G401 (cell line): ENCODE measurements at regions not wholly inside any gene's neighbourhood (a gene's known extent, or its start where the extent isn't known, plus 50 kb on each side); places are given as distances from the start of the nearest gene placed in this dataset.
A peak's percentile ranks its signal among the peaks of the same experiment; 100 is the strongest.
"Not testable (repeated sequence)": the region's sequence is repeated elsewhere in the genome, so short reads cannot be mapped to it uniquely, and the experiment has no call there.

ENCODE experiments used
- DNase-seq: peaks from one replicate; pipeline ENCODE4 v3.0.0-alpha.2; 2015; ENCODE audit warnings: low spot score
- in situ Hi-C: cut with HindIII; loops from 2 replicates; pipeline ENCODE4 v1.10.0; 2016; ENCODE audit warnings: low sequenced_read_pairs, mixed read lengths

GRCh38 chr4:164319688-164320087 is 434.2 kb upstream of the SMIM31 start:
- in situ Hi-C loops: no loop called here
- DNase-seq: no peak

GRCh38 chr4:164320847-164321246 is 433.1 kb upstream of the SMIM31 start:
- DNase-seq: no peak
- in situ Hi-C loops: no loop called here

- no peak for DNase-seq
- in situ Hi-C loops: no loop called here
These were observed 427.9 kb upstream of the SMIM31 start for GRCh38 chr4:164326056-164326455.

GRCh38 chr4:164337219-164337944 is 416.5 kb upstream of the SMIM31 start:
- DNase-seq: no peak
- in situ Hi-C loops: no loop called here

- in situ Hi-C loops: no loop called here
- DNase-seq: no peak
These were observed 410.4 kb upstream of the SMIM31 start for GRCh38 chr4:164343472-164343976.

- in situ Hi-C loops: no loop called here
- no peak for DNase-seq
These were observed 408.2 kb upstream of the SMIM31 start for GRCh38 chr4:164345756-164346155.

GRCh38 chr4:164350061-164350460 is 403.9 kb upstream of the SMIM31 start:
- in situ Hi-C loops: no loop called here
- no peak for DNase-seq

GRCh38 chr4:164350716-164351115 is 403.2 kb upstream of the SMIM31 start:
- DNase-seq, in situ Hi-C loops: not testable (repeated sequence)

GRCh38 chr4:164357957-164358356 is 396.0 kb upstream of the SMIM31 start:
- no peak for DNase-seq
- in situ Hi-C loops: no loop called here

- DNase-seq: no peak
- in situ Hi-C loops: no loop called here
These were observed 395.5 kb upstream of the SMIM31 start for GRCh38 chr4:164358400-164358799.

- no peak for DNase-seq
- in situ Hi-C loops: no loop called here
These were observed 394.1 kb upstream of the SMIM31 start for GRCh38 chr4:164359881-164360280.

GRCh38 chr4:164368894-164369293 is 385.0 kb upstream of the SMIM31 start:
- in situ Hi-C loops: no loop called here
- no peak for DNase-seq

GRCh38 chr4:164373021-164373420 is 380.9 kb upstream of the SMIM31 start:
- DNase-seq: no peak
- in situ Hi-C loops: no loop called here

GRCh38 chr4:164377277-164377676 is 376.7 kb upstream of the SMIM31 start:
- no peak for DNase-seq
- in situ Hi-C loops: no loop called here

- no peak for DNase-seq
- in situ Hi-C loops: no loop called here
These were observed 375.6 kb upstream of the SMIM31 start for GRCh38 chr4:164378361-164378760.

GRCh38 chr4:164379694-164380093 is 374.2 kb upstream of the SMIM31 start:
- in situ Hi-C loops: no loop called here
- DNase-seq: no peak

GRCh38 chr4:164381859-164382258 is 372.1 kb upstream of the SMIM31 start:
- in situ Hi-C loops: no loop called here
- no peak for DNase-seq

- peak; percentile 9 for DNase-seq
- in situ Hi-C loops: no loop called here
These were observed 370.9 kb upstream of the SMIM31 start for GRCh38 chr4:164383058-164383357.

GRCh38 chr4:164383358-164384220 is 370.3 kb upstream of the SMIM31 start:
- in situ Hi-C loops: no loop called here
- DNase-seq: peak; percentile 49

GRCh38 chr4:164384416-164384815 is 369.5 kb upstream of the SMIM31 start:
- in situ Hi-C loops: no loop called here
- no peak for DNase-seq

- in situ Hi-C loops: no loop called here
- no peak for DNase-seq
These were observed 357.5 kb upstream of the SMIM31 start for GRCh38 chr4:164396439-164396838.
